Spinal cord (tissue), 9 donors: ENCODE measurements at regions not wholly inside any gene's neighbourhood (a gene's known extent, or its start where the extent isn't known, plus 50 kb on each side); places are given as distances from the start of the nearest gene placed in this dataset.
A peak's percentile ranks its signal among the peaks of the same experiment; 100 is the strongest.

Source experiments
- DNase-seq, 6 donors: peaks; one replicate each; pipeline versions ENCODE4 v3.0.0 to v3.0.0-alpha.2; 2013 to 2015; ENCODE audit warnings: low spot score in 6 of 6, low read depth in 4 of 6
- H3K27ac ChIP-seq: one replicate; pipeline ENCODE4 v1.5.1; 2013; ENCODE audit warnings: low read depth, low read length, control low read depth
- H3K27me3 ChIP-seq: one replicate; pipeline ENCODE4 v1.6.1; 2013; ENCODE audit warnings: low read length; ENCODE audit not compliant: control insufficient read depth, insufficient read depth
- H3K36me3 ChIP-seq: one replicate; pipeline ENCODE4 v1.6.1; 2013; ENCODE audit warnings: low read length; ENCODE audit not compliant: control insufficient read depth, insufficient read depth
- H3K4me1 ChIP-seq: one replicate; pipeline ENCODE4 v1.6.1; 2013; ENCODE audit warnings: low read length; ENCODE audit not compliant: control insufficient read depth, insufficient read depth
- H3K4me3 ChIP-seq: one replicate; pipeline ENCODE4 v1.5.1; 2013; ENCODE audit warnings: low read depth, low read length, control low read depth
- H3K9me3 ChIP-seq: one replicate; pipeline ENCODE4 v1.6.1; 2013; ENCODE audit warnings: low read length; ENCODE audit not compliant: control insufficient read depth, insufficient read depth
- WGBS: methylation state at CpG from one replicate; pipeline ENCODE4 v1.1.5; 2013; ENCODE audit warnings: missing lambda C conversion rate; ENCODE audit not compliant: insufficient coverage; 5-methylcytosine and 5-hydroxymethylcytosine counted together
- donor health status: healthy.

DNA sequence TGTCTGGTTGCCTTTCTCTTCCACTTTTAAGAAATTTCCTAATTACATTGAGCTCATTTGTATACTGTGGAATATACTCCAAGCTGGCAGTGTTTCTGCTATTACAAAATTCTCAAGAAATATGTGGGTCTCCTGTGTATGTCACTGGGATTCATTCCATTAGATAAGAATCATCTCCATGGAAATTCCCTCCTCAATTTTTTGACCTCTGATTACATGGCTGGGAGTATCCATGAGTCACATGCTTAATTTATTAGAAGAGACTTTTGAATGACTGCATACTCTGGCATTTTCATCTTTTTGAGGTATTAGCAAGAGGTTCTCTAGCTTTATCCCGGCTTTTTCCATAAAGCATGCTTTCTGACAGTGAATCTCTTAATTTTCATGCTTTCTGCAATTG, 665.5 kb upstream of the CNTNAP5 start:
- no peak for DNase-seq
- H3K4me1 ChIP-seq: no peaks in the 10 kb centered on the region
- H3K4me3 ChIP-seq: no peak overlapping the region
- H3K27me3 ChIP-seq: no peaks in the 10 kb centered on the region
- peaks cover 8% of the 10 kb centered on the region for H3K9me3 ChIP-seq
- H3K36me3 ChIP-seq: no peaks in the 10 kb centered on the region
- 100% methylated on average over 1 of the region's 1 CpG for WGBS
- H3K27ac ChIP-seq: no peak overlapping the region

DNA sequence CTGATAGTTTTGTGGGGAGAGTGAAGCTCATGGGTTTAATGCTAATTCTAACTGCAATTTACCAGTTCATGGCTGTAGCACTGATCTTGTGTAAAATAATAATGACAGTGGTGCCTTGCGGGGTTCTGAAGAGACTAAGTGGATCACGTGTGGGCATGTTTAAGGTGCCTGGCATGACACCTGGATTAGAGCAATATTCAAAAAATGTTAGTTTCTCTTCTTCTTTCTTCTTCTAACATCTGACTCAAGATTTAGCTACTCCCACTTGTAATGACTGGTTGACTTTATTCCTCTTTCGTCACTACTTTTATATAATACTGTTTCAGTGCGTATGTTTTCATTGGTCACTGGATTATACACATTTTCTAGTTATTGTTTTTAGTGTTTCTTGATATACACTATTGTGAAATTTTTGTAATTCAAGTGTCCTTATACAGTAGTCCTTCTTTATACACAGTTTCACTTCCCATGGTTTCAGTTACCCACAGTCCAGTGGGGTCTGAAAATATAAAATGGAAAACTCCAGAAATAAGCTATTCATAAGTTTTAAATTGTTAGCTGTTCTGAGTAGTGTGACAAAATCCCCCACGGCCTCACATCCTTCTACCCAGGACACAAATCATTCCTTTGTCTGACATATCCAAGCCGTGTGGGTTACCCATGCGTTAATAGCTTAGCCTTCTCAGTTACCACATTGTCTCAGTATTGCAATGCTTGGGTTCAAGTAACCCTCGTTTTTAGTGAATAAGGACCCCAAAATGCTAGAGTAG, 662.2 kb upstream of the CNTNAP5 start:
- WGBS: no CpG with 5 or more reads among the region's 8 CpGs
- no peak overlapping the region for H3K4me3 ChIP-seq
- H3K36me3 ChIP-seq: no peaks in the 10 kb centered on the region
- no peak for DNase-seq
- no peaks in the 10 kb centered on the region for H3K27me3 ChIP-seq
- no peaks in the 10 kb centered on the region for H3K4me1 ChIP-seq
- peaks cover 2% of the 10 kb centered on the region for H3K9me3 ChIP-seq
- H3K27ac ChIP-seq: no peak overlapping the region

DNA sequence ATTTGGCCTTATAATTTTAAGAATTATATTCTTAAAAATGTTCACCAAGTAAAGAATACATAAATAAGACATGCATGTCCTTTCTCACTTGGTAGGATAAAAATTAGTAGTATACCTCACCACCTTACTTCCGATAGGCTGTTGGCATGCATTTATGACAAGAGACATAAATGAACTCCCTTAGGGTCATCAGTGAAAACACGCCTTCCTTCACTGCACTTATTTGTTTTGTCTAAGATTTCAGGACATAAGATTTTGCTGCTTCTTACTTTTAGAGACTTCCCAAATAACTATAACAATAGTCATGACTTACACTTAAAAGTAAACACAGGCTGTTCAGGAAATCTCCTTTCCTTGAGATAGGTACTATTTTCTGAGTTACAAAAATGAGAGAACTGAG, 661.3 kb upstream of the CNTNAP5 start:
- WGBS: no CpG with 5 or more reads among the region's 2 CpGs
- no peaks in the 10 kb centered on the region for H3K36me3 ChIP-seq
- no peak overlapping the region for H3K27ac ChIP-seq
- peak in 1 of 6 donors; percentile 0 for DNase-seq
- H3K9me3 ChIP-seq: peaks cover 2% of the 10 kb centered on the region
- H3K27me3 ChIP-seq: no peaks in the 10 kb centered on the region
- H3K4me1 ChIP-seq: no peaks in the 10 kb centered on the region
- H3K4me3 ChIP-seq: no peak overlapping the region

DNA sequence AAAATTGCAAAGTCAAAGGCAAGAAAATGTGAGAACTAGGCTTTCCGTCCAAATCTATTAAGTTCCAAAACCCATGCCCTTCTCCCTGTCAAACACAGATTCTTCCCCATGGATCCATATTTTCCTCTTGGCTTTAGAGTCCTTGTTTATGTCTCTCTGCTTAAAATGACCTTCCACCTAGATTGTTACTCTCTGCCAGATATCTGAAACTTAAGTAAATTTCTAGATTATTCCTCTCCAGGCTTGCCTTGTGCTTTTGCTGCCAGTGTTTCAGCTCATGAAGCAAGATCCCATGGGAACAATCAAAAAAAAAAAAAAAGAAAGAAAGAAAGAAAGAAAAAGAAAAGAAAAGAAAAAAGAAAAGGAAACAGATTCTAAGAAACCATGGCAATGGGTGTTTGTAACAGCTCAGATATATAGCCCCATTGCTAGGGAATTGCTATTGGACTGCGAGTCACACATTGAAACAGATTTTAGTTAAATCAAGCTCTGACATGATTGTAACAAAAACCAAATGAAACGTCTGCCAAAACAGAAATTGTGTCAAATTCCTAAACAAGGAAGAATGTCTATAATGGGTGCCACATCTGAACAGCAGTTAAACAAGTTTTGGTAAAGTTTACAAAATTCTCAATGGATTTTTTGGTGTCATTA, 660.7 kb upstream of the CNTNAP5 start:
- Histone ChIP-seq H3K9me3 (peaks cover 2% of the 10 kb centered on the region), H3K27me3 (no peaks in the 10 kb centered on the region), H3K36me3 (no peaks in the 10 kb centered on the region), H3K4me1 (no peaks in the 10 kb centered on the region), H3K27ac (no peak overlapping the region), H3K4me3 (no peak overlapping the region)
- WGBS: 83% methylated on average over 1 of the region's 3 CpGs
- peak in 3 of 6 donors; percentile 29 to 59 (median 29) for DNase-seq

DNA sequence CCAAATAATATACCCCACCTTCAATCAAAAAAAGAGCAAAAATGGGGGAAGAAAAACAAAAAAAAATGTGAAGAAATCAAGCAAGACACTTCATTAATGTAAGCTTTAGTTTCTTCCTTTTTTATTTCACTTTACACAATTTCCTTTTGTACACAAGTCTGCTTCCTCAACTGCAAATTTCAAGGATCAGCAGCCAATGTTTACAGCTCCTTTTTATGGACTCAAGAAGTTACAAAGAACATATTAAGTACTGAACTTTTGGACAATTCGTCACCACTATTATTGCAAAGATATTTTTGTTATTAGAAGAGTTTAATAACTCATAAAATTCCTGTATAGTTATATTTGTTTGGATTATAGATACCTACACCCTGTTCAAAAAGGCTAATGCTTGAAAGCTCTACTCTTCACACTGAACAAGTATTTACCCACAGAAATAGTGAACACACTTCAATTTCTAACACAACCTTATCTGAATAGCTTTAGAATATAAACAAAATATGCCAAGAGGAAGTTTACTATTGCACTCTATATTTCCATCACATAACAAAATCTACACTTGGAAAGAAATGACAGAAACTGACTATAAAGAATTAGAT, 658.7 kb upstream of the CNTNAP5 start:
- Histone ChIP-seq H3K27ac (no peak overlapping the region), H3K9me3 (no peaks in the 10 kb centered on the region), H3K36me3 (no peaks in the 10 kb centered on the region), H3K4me3 (no peak overlapping the region), H3K4me1 (no peaks in the 10 kb centered on the region), H3K27me3 (no peaks in the 10 kb centered on the region)
- DNase-seq: peak in 1 of 6 donors; percentile 1
- WGBS: no CpG with 5 or more reads among the region's 1 CpG

DNA sequence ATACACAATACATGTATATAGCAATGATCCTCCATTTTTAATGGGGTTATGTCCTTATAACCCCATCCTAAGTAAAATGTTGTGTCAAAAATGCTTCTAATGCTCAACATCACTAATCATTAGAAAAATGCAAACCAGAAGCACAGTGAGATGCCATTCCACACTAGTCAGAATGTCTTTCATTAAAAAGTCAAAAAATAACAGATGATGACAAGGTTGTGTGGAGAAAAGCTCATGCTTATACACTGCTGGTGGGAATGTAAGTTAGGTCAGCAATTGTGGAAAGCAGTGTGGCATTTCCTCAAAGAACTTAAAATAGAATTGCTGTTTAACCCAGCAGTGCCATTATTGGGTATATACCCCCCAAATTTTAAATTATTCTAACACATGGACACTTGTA, 654.9 kb upstream of the CNTNAP5 start:
- no peaks in the 10 kb centered on the region for H3K4me1 ChIP-seq
- no peak overlapping the region for H3K27ac ChIP-seq
- H3K4me3 ChIP-seq: no peak overlapping the region
- no peaks in the 10 kb centered on the region for H3K27me3 ChIP-seq
- no peaks in the 10 kb centered on the region for H3K9me3 ChIP-seq
- H3K36me3 ChIP-seq: no peaks in the 10 kb centered on the region
- no peak for DNase-seq

DNA sequence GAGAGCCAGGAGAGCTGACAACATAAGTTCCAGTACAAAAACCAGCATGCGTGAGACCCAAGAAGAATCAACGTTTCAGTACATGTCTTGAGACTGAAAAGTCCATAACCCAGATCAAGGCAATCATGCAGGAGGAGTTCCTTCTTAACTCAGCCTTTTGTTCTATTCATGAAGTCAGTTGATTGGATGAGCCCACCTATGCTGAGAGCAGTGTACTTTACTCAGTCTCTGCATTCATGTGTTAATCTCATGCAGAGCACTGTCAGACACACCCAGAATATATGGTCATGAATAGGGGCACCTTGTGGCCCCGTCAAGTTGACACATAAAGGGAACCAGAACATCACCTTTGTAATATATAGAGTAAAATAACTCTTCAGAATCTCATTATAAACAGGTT, 653.6 kb upstream of the CNTNAP5 start:
- Histone ChIP-seq H3K27ac (no peak overlapping the region), H3K9me3 (peaks cover 2% of the 10 kb centered on the region), H3K27me3 (no peaks in the 10 kb centered on the region), H3K36me3 (no peaks in the 10 kb centered on the region), H3K4me3 (no peak overlapping the region), H3K4me1 (no peaks in the 10 kb centered on the region)
- 93% methylated on average over 2 of the region's 3 CpGs for WGBS
- no peak for DNase-seq

DNA sequence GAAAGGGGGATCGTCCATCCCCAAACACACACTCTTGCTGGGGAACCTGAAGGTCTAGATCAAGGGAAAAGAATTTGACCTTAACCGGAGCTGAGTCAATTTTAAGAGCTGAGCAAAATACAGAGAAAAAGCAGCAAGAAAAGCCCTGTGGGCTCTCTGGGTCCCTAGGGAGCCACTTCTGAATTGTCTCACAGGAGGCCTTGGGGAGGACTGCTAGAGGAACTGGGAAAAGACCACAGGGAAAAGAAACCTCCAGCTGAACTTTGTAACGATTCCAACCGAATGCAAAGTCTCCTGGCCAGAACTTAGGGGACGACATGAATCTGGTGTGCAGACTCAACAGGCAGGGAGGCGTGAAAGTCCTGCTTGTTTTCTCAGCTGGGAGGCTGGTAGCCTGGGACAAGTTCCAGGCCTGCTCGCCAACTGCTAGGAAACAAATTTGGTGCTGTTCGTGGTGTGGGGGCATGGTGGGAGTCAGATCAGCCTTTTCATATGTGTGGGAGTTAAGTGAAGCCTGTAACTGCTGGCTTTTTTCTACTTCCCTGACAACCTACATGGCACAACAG, 644.6 kb upstream of the CNTNAP5 start:
- H3K4me1 ChIP-seq: peaks cover 9% of the 10 kb centered on the region
- H3K27me3 ChIP-seq: no peaks in the 10 kb centered on the region
- no peak overlapping the region for H3K4me3 ChIP-seq
- DNase-seq: peak in 2 of 6 donors; percentile 20 to 73
- peaks cover 3% of the 10 kb centered on the region for H3K9me3 ChIP-seq
- WGBS: 49% methylated on average over 6 of the region's 8 CpGs
- H3K27ac ChIP-seq: no peak overlapping the region
- H3K36me3 ChIP-seq: no peaks in the 10 kb centered on the region

DNA sequence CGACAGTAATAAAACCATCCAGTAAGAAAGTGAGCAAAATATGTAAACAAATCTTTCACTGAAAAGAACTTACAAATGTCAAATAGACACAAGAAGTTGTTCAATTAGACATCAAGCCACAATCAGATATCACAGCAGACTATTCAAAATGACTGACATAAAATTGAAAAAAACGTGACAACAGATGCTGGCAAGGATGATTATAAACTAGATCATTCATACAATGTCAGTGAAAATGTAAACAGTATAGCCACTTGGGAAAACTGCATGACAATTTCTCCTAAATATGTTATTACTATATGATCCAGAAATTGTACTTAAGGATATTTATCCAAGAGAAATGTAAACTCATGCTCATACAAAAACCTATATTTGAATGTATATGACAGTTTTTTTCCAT, 609.4 kb upstream of the CNTNAP5 start:
- Histone ChIP-seq H3K27ac (no peak overlapping the region), H3K4me3 (no peak overlapping the region), H3K9me3 (no peaks in the 10 kb centered on the region), H3K27me3 (no peaks in the 10 kb centered on the region), H3K4me1 (no peaks in the 10 kb centered on the region), H3K36me3 (no peaks in the 10 kb centered on the region)
- DNase-seq: no peak
- no CpG with 5 or more reads among the region's 2 CpGs for WGBS
